Fibroblast of lung (primary cell): ENCODE measurements at regions not wholly inside any gene's neighbourhood (a gene's known extent, or its start where the extent isn't known, plus 50 kb on each side); places are given as distances from the start of the nearest gene placed in this dataset.

Experiments used
- EZH2 ChIP-seq: IDR thresholded peaks from 2 replicates; pipeline ENCODE4 v1.5.1; 2012; ENCODE audit warnings: low read length, control low read depth, mild to moderate bottlenecking; ENCODE audit errors: missing control alignments
- TF ChIP-seq, protein P1 (sequence below), 2 donors: IDR thresholded peaks in 1 of 2; conservative IDR thresholded peaks in 1 of 2; 1 replicate in 1 of 2; 2 replicates in 1 of 2; pipeline ENCODE4 v1.5.1; 2011 to 2012; ENCODE audit warnings: low read length in 2 of 2, control low read depth in 1 of 2, inconsistent platforms in 1 of 2, low read depth in 1 of 2, mild to moderate bottlenecking in 1 of 2

DNA sequence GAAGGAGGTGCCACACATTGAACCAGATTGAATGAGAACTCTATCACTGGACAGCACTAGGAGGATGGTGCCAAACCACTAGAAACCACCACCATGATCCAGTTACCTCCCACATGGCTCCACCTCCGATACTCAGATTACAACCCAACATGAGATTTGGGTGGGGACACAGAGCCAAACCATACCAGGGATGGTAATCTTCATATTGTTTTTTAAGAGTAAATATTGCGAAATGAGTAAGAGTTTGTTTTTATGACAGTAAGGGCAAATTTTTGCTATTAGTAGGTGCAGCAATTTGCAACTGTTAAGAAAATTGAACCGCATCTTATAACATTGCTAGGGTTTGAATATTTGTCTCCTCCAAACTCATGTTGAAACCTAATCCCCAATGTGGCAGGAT lies 891.5 kb downstream of the NLGN4X start:
- TF ChIP-seq, protein P1, sequence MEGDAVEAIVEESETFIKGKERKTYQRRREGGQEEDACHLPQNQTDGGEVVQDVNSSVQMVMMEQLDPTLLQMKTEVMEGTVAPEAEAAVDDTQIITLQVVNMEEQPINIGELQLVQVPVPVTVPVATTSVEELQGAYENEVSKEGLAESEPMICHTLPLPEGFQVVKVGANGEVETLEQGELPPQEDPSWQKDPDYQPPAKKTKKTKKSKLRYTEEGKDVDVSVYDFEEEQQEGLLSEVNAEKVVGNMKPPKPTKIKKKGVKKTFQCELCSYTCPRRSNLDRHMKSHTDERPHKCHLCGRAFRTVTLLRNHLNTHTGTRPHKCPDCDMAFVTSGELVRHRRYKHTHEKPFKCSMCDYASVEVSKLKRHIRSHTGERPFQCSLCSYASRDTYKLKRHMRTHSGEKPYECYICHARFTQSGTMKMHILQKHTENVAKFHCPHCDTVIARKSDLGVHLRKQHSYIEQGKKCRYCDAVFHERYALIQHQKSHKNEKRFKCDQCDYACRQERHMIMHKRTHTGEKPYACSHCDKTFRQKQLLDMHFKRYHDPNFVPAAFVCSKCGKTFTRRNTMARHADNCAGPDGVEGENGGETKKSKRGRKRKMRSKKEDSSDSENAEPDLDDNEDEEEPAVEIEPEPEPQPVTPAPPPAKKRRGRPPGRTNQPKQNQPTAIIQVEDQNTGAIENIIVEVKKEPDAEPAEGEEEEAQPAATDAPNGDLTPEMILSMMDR (conservative IDR thresholded peaks at IDR 0.05 in 1 of 2, IDR thresholded peaks at IDR 0.05 in 1 of 2; ENCODE audit: low read depth in 1 of 2, low read length in 2 of 2) = no peak
- no peak for TF ChIP-seq EZH2
